Keratinocyte (primary cell): ENCODE measurements at regions not wholly inside any gene's neighbourhood (a gene's known extent, or its start where the extent isn't known, plus 50 kb on each side); places are given as distances from the start of the nearest gene placed in this dataset.

ENCODE experiments used
- DNase-seq: peaks from one replicate; pipeline ENCODE4 v3.0.0-alpha.2; 2011; ENCODE audit warnings: low read depth, missing footprints, low spot score
- FAIRE-seq: peaks from 2 replicates; lab custom pipeline; 2011; peaks lifted over from hg19 to GRCh38; lab: Jason Lieb, UNC
- H2AFZ ChIP-seq: 2 replicates; pipeline ENCODE4 v1.6.0; 2012; ENCODE audit warnings: low read length, control low read depth, inconsistent platforms; ENCODE audit not compliant: control insufficient read depth
- H3K27ac ChIP-seq: 2 replicates; pipeline ENCODE4 v1.5.1; 2011; ENCODE audit warnings: low read length; ENCODE audit not compliant: control insufficient read depth, insufficient read depth
- H3K27me3 ChIP-seq: 3 replicates; pipeline ENCODE4 v1.6.0; 2011; ENCODE audit warnings: low read length; ENCODE audit not compliant: control insufficient read depth, insufficient read depth; ENCODE audit errors: extremely low read depth
- H3K36me3 ChIP-seq, 2 experiments: 2 replicates in 1 of 2; 3 replicates in 1 of 2; pipeline ENCODE4 v1.5.1; 2011; ENCODE audit warnings: low read length in 2 of 2, mild to moderate bottlenecking in 1 of 2; ENCODE audit not compliant: control insufficient read depth in 2 of 2, insufficient read depth in 2 of 2; ENCODE audit errors: extremely low read depth in 1 of 2
- H3K4me1 ChIP-seq: 3 replicates; pipeline ENCODE4 v1.5.1; 2011; ENCODE audit warnings: low read length; ENCODE audit not compliant: control insufficient read depth, insufficient read depth; ENCODE audit errors: extremely low read depth
- H3K4me2 ChIP-seq: 3 replicates; pipeline ENCODE4 v1.6.0; 2011; ENCODE audit warnings: low read depth, low read length; ENCODE audit not compliant: control insufficient read depth, insufficient read depth; ENCODE audit errors: extremely low read depth
- H3K4me3 ChIP-seq, 3 experiments: fragments of 200-600 bp in 1 of 3; sonication (generic) in 1 of 3; 2 replicates in 2 of 3; 3 replicates in 1 of 3; pipeline ENCODE4 v1.5.1; 2011 to 2016; ENCODE audit warnings: low read length in 3 of 3, mild to moderate bottlenecking in 3 of 3, control low read depth in 2 of 3, inconsistent platforms in 1 of 3, low read depth in 1 of 3, mixed read lengths in 1 of 3, mixed run types in 1 of 3, moderate library complexity in 1 of 3; ENCODE audit not compliant: control insufficient read depth in 2 of 3, insufficient read depth in 2 of 3; ENCODE audit errors: extremely low read depth in 1 of 3
- H3K79me2 ChIP-seq: 2 replicates; pipeline ENCODE4 v1.6.0; 2012; ENCODE audit warnings: low read length; ENCODE audit not compliant: control insufficient read depth, insufficient read depth
- H3K9ac ChIP-seq: 3 replicates; pipeline ENCODE4 v1.6.0; 2011; ENCODE audit warnings: low read length; ENCODE audit not compliant: control insufficient read depth, insufficient read depth; ENCODE audit errors: extremely low read depth
- H3K9me1 ChIP-seq: 3 replicates; pipeline ENCODE4 v1.6.0; 2011; ENCODE audit warnings: low read length; ENCODE audit not compliant: control insufficient read depth, insufficient read depth; ENCODE audit errors: extremely low read depth
- H3K9me3 ChIP-seq: 2 replicates; pipeline ENCODE4 v1.5.1; 2012; ENCODE audit warnings: low read depth, low read length; ENCODE audit not compliant: control insufficient read depth
- H4K20me1 ChIP-seq: 3 replicates; pipeline ENCODE4 v1.6.0; 2011; ENCODE audit warnings: low read length; ENCODE audit not compliant: control insufficient read depth, insufficient read depth; ENCODE audit errors: extremely low read depth
- CTCF ChIP-seq, 3 experiments: IDR thresholded peaks in 1 of 3; conservative IDR thresholded peaks in 1 of 3; optimal IDR thresholded peaks in 1 of 3; 2 replicates in 2 of 3; 3 replicates in 1 of 3; pipeline versions ENCODE3 to v1.5.1; 2011; ENCODE audit warnings: low read length in 3 of 3, mild to moderate bottlenecking in 3 of 3, moderate library complexity in 2 of 3, control low read depth in 1 of 3, inconsistent platforms in 1 of 3; ENCODE audit not compliant: insufficient read depth in 2 of 3; ENCODE audit errors: extremely low read depth in 1 of 3
- EZH2 ChIP-seq: IDR thresholded peaks from one replicate; pipeline ENCODE4 v1.6.1; 2012; ENCODE audit warnings: inconsistent platforms, mild to moderate bottlenecking, low read length, moderate library complexity
- dilution Hi-C: fragments of 300-500 bp; cut with MboI; formaldehyde crosslinking; loops from one replicate; pipeline ENCODE4 v1.7.0; 2020; ENCODE audit warnings: low sequenced_read_pairs; ENCODE audit not compliant: extremely low pct_ligation_motif_present

- Histone ChIP-seq H3K79me2 (no peaks in the 10 kb centered on the region), H3K9me1 (no peaks in the 10 kb centered on the region), H3K9me3 (no peaks in the 10 kb centered on the region), H3K4me2 (no peak overlapping the region), H3K27ac (no peak overlapping the region), H3K27me3 (no peaks in the 10 kb centered on the region), H3K9ac (no peak overlapping the region), H3K4me3 (no peak overlapping the region), H3K36me3 (no peaks in the 10 kb centered on the region), H3K4me1 (peaks cover 2% of the 10 kb centered on the region), H4K20me1 (no peaks in the 10 kb centered on the region), H2AFZ (no peak overlapping the region)
- DNase-seq, result no peak
- dilution Hi-C loops, result loop anchor here (10.0 kb wide), 1 partner anchor 111 kb away; the partner anchor contains the start of gene SLC25A48
- no peak for TF ChIP-seq EZH2
- no peak for TF ChIP-seq CTCF (optimal IDR thresholded peaks at IDR 0.05 in 1 of 3, IDR thresholded peaks at IDR 0.05 in 1 of 3, conservative IDR thresholded peaks at IDR 0.05 in 1 of 3; ENCODE audit: extremely low read depth in 1 of 3, insufficient read depth in 2 of 3, low read length in 3 of 3)
- no peak for FAIRE-seq
Measured at GRCh38 chr5:135723491-135723890, 111.0 kb upstream of the SLC25A48 start.

GRCh38 chr5:135721548-135722090 is 112.8 kb upstream of the SLC25A48 start:
- Histone ChIP-seq H3K9me1 (no peaks in the 10 kb centered on the region), H3K4me3 (no peak overlapping the region), H3K4me1 (peaks cover 10% of the 10 kb centered on the region), H3K27me3 (no peaks in the 10 kb centered on the region), H3K9ac (no peak overlapping the region), H3K36me3 (no peaks in the 10 kb centered on the region), H2AFZ (no peak overlapping the region), H3K27ac (no peak overlapping the region), H3K79me2 (no peaks in the 10 kb centered on the region), H3K4me2 (no peak overlapping the region), H4K20me1 (no peaks in the 10 kb centered on the region), H3K9me3 (no peaks in the 10 kb centered on the region)
- FAIRE-seq (no peak), DNase-seq (no peak)
- dilution Hi-C loops, result loop anchor here (10.0 kb wide), 1 partner anchor 113 kb away; the partner anchor contains the start of gene SLC25A48
- TF ChIP-seq CTCF (optimal IDR thresholded peaks at IDR 0.05 in 1 of 3, IDR thresholded peaks at IDR 0.05 in 1 of 3, conservative IDR thresholded peaks at IDR 0.05 in 1 of 3; ENCODE audit: extremely low read depth in 1 of 3, insufficient read depth in 2 of 3, low read length in 3 of 3), result no peak
- TF ChIP-seq EZH2, result no peak
